Panc1 (cell line): ENCODE measurements at regions not wholly inside any gene's neighbourhood (a gene's known extent, or its start where the extent isn't known, plus 50 kb on each side); places are given as distances from the start of the nearest gene placed in this dataset.

Experiments
- ATAC-seq: fragments of 200-7000 bp; cut with Tn5 transposase; 2 replicates; pipeline ENCODE4 v1.9.1; 2020; ENCODE audit warnings: mild to moderate bottlenecking, moderate library complexity
- BruUV-seq: library from RNA; stranded (reverse); fragments of 400-500 nt; replicated peaks from 2 replicates; lab custom pipeline; 2021; lab: Mats Ljungman, UMichigan
- CTCF ChIA-PET: fragments of 300-600 bp; sonication (Branson Sonifier 250); formaldehyde crosslinking; loops from one replicate; lab custom pipeline; 2022; ENCODE audit warnings: antibody characterized with exemption; lab: Charles Lee
- POLR2A ChIA-PET: fragments of 300-600 bp; sonication (Branson Sonifier 250); formaldehyde crosslinking; loops from one replicate; lab custom pipeline; 2022; ENCODE audit warnings: antibody characterized with exemption; lab: Charles Lee
- DNase-seq: peaks from one replicate; pipeline ENCODE4 v3.0.0-alpha.2; 2010; ENCODE audit warnings: low read depth, low spot score
- H3K27ac ChIP-seq: 2 replicates; pipeline ENCODE4 v1.5.1; 2011; ENCODE audit warnings: mild to moderate bottlenecking, low read length, inconsistent platforms
- H3K27me3 ChIP-seq: fragments of 200-500 bp; sonication (Bioruptor generic); 2 replicates; pipeline ENCODE4 v1.6.0; 2014; ENCODE audit warnings: low read length, inconsistent platforms; ENCODE audit not compliant: control insufficient read depth, insufficient read depth
- H3K36me3 ChIP-seq: fragments of 200-500 bp; sonication (Bioruptor generic); 2 replicates; pipeline ENCODE4 v1.5.1; 2014; ENCODE audit warnings: inconsistent platforms, mild to moderate bottlenecking, low read length, moderate library complexity; ENCODE audit not compliant: control insufficient read depth, insufficient read depth
- H3K4me1 ChIP-seq: 2 replicates; pipeline ENCODE4 v1.5.1; 2011; ENCODE audit warnings: inconsistent platforms, mild to moderate bottlenecking, low read length, moderate library complexity; ENCODE audit not compliant: control insufficient read depth, insufficient read depth
- H3K4me3 ChIP-seq, 2 experiments: 2 replicates each; pipeline ENCODE4 v1.5.1; 2011 to 2012; ENCODE audit warnings: low read depth in 2 of 2, low read length in 2 of 2, mild to moderate bottlenecking in 2 of 2, inconsistent platforms in 1 of 2, moderate library complexity in 1 of 2
- H3K9me3 ChIP-seq: fragments of 200-500 bp; sonication (Bioruptor generic); 2 replicates; pipeline ENCODE4 v1.5.1; 2014; ENCODE audit warnings: low read depth, mild to moderate bottlenecking, inconsistent platforms, low read length, moderate library complexity; ENCODE audit not compliant: control insufficient read depth, insufficient read depth
- POLR2AphosphoS5 ChIP-seq: IDR thresholded peaks from 2 replicates; pipeline ENCODE4 v1.6.1; 2012; ENCODE audit warnings: mild to moderate bottlenecking, low read depth, low read length, moderate library complexity
- SIN3A ChIP-seq: IDR thresholded peaks from 2 replicates; pipeline ENCODE4 v1.6.1; 2012; ENCODE audit warnings: low read depth, mild to moderate bottlenecking, low read length, moderate library complexity, borderline replicate concordance; ENCODE audit not compliant: insufficient read depth
- TCF7L2 ChIP-seq: IDR thresholded peaks from 2 replicates; pipeline ENCODE4 v1.6.1; 2011; ENCODE audit warnings: mild to moderate bottlenecking, low read depth, low read length, inconsistent platforms
- in situ Hi-C: cut with HindIII; loops from 2 replicates; pipeline ENCODE4 v1.10.0; 2016; ENCODE audit warnings: low sequenced_read_pairs, low pct_unique_long_range_greater_than_20kb
- intact Hi-C: fragments of 100-400 bp; cut with micrococcal nuclease; formaldehyde crosslinking; loops from one replicate; pipeline ENCODE4 v1.10.0; 2022; ENCODE audit not compliant: unreplicated experiment
- TF ChIP-seq, protein P1 (sequence below), 2 experiments: IDR thresholded peaks; 2 replicates each; pipeline ENCODE4 v1.6.1; 2011 to 2012; ENCODE audit warnings: low read depth in 2 of 2, control low read depth in 1 of 2, low read length in 1 of 2, mild to moderate bottlenecking in 1 of 2, moderate library complexity in 1 of 2; ENCODE audit not compliant: insufficient read depth in 1 of 2
- TF ChIP-seq, protein P2 (sequence below): fragments of 450-650 bp; IDR thresholded peaks from 2 replicates; pipeline ENCODE4 v1.5.1; 2017; ENCODE audit warnings: mild to moderate bottlenecking

DNA sequence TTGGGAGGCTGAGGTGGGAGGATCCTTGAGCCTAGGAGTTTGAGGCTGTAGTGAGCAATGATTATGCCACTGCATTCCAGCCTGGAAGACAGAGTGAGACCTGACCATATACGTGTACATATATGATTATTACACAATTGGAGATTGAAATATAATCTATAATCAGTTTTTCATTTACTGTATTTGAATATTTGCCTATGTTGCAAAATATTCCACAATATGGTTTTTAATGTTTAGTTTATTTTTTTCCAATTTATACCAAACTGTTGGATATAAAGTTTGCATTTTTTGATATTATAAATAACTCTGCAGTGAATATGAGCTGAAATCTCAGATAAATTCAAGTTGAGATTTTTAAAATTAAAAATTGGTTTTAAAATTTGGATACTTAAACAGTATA is 79.6 kb upstream of the SIRPG start:
- TF ChIP-seq SIN3A (no peak), TCF7L2 (no peak), POLR2AphosphoS5 (no peak)
- TF ChIP-seq, protein P1, sequence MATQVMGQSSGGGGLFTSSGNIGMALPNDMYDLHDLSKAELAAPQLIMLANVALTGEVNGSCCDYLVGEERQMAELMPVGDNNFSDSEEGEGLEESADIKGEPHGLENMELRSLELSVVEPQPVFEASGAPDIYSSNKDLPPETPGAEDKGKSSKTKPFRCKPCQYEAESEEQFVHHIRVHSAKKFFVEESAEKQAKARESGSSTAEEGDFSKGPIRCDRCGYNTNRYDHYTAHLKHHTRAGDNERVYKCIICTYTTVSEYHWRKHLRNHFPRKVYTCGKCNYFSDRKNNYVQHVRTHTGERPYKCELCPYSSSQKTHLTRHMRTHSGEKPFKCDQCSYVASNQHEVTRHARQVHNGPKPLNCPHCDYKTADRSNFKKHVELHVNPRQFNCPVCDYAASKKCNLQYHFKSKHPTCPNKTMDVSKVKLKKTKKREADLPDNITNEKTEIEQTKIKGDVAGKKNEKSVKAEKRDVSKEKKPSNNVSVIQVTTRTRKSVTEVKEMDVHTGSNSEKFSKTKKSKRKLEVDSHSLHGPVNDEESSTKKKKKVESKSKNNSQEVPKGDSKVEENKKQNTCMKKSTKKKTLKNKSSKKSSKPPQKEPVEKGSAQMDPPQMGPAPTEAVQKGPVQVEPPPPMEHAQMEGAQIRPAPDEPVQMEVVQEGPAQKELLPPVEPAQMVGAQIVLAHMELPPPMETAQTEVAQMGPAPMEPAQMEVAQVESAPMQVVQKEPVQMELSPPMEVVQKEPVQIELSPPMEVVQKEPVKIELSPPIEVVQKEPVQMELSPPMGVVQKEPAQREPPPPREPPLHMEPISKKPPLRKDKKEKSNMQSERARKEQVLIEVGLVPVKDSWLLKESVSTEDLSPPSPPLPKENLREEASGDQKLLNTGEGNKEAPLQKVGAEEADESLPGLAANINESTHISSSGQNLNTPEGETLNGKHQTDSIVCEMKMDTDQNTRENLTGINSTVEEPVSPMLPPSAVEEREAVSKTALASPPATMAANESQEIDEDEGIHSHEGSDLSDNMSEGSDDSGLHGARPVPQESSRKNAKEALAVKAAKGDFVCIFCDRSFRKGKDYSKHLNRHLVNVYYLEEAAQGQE (IDR thresholded peaks at IDR 0.05; ENCODE audit: insufficient read depth in 1 of 2, low read depth in 2 of 2, low read length in 1 of 2) = no peak
- TF ChIP-seq, protein P2, sequence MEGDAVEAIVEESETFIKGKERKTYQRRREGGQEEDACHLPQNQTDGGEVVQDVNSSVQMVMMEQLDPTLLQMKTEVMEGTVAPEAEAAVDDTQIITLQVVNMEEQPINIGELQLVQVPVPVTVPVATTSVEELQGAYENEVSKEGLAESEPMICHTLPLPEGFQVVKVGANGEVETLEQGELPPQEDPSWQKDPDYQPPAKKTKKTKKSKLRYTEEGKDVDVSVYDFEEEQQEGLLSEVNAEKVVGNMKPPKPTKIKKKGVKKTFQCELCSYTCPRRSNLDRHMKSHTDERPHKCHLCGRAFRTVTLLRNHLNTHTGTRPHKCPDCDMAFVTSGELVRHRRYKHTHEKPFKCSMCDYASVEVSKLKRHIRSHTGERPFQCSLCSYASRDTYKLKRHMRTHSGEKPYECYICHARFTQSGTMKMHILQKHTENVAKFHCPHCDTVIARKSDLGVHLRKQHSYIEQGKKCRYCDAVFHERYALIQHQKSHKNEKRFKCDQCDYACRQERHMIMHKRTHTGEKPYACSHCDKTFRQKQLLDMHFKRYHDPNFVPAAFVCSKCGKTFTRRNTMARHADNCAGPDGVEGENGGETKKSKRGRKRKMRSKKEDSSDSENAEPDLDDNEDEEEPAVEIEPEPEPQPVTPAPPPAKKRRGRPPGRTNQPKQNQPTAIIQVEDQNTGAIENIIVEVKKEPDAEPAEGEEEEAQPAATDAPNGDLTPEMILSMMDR = no peak
- ATAC-seq (no peak), DNase-seq (no peak)

DNA sequence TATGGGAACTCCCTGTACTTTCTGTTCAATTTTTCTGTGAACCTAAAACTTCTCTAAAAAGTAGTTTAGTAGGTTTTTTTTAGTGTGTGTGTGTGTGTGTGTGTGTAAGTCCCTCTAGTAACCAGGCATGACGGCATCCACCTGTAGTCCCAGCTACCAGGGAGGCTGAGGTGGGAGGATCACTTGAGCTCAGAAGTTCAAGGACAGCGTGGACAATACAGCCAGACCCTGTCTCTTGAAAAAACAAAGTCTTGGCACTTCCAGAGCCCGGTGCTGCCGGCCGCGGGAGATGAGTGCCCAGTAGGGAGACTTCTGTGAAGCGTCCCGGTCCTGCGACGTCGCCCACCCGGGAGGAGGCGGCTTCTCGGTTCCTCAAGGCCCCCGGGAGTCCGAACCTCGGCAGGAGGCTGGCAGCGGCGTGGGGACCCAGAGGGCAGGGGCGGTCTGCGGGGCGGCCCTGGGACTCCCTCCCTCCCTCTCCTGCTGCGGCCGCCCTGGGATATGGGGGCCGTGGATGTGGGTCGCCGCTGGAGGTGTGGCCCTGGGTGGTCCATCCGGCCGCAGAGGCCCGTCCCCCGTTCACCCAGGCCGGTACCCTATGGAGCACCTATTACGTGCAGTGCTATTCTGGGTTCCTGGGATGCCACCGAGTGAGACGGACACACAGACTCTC is 78.0 kb upstream of the SIRPG start:
- CTCF ChIA-PET = no interaction called here
- in situ Hi-C loops = no loop called here
- POLR2A ChIA-PET = no interaction called here

More for the DNA sequence above, 79.6 kb upstream of the SIRPG start:
- no TSS peak for BruUV-seq
- Histone ChIP-seq H3K27me3 (peaks cover 28% of the 10 kb centered on the region), H3K27ac (no peak overlapping the region), H3K4me1 (no peaks in the 10 kb centered on the region), H3K36me3 (no peaks in the 10 kb centered on the region), H3K9me3 (no peaks in the 10 kb centered on the region), H3K4me3 (no peak overlapping the region)
- intact Hi-C loops (no loop called here), in situ Hi-C loops (no loop called here)
- ChIA-PET CTCF (interaction anchor here (0.6 kb wide), 1 partner anchor 1433 kb away, joined by 3 read pairs; no protein-coding TSS in a partner anchor), POLR2A (interaction anchor here (0.6 kb wide), 1 partner anchor 19 kb away, joined by 3 read pairs; no protein-coding TSS in a partner anchor)

More for the DNA sequence above, 78.0 kb upstream of the SIRPG start:
- no peak for TF ChIP-seq POLR2AphosphoS5
- TF ChIP-seq, protein P1 (IDR thresholded peaks at IDR 0.05; ENCODE audit: insufficient read depth in 1 of 2, low read depth in 2 of 2, low read length in 1 of 2) = no peak
- no peak for TF ChIP-seq SIN3A
- no peak for TF ChIP-seq TCF7L2
- TF ChIP-seq, protein P2 = no peak
- Histone ChIP-seq H3K36me3 (no peaks in the 10 kb centered on the region), H3K9me3 (no peaks in the 10 kb centered on the region), H3K4me1 (no peaks in the 10 kb centered on the region), H3K27me3 (peaks cover 20% of the 10 kb centered on the region), H3K4me3 (no peak overlapping the region), H3K27ac (no peak overlapping the region)
- BruUV-seq = no TSS peak
- intact Hi-C loops = no loop called here
- ATAC-seq = no peak; the same call in 1 of the 2 replicates
- no peak for DNase-seq
